GM21360 (cell line): ENCODE measurements at regions not wholly inside any gene's neighbourhood (a gene's known extent, or its start where the extent isn't known, plus 50 kb on each side); places are given as distances from the start of the nearest gene placed in this dataset.
"Not testable (repeated sequence)": the region's sequence is repeated elsewhere in the genome, so short reads cannot be mapped to it uniquely, and the experiment has no call there.

Source experiments
- ATAC-seq: cut with Tn5 transposase; IDR thresholded peaks from one replicate; pipeline ENCODE4 v1.9.1; 2021; ENCODE audit warnings: mild to moderate bottlenecking, moderate library complexity; ENCODE audit not compliant: unreplicated experiment

DNA sequence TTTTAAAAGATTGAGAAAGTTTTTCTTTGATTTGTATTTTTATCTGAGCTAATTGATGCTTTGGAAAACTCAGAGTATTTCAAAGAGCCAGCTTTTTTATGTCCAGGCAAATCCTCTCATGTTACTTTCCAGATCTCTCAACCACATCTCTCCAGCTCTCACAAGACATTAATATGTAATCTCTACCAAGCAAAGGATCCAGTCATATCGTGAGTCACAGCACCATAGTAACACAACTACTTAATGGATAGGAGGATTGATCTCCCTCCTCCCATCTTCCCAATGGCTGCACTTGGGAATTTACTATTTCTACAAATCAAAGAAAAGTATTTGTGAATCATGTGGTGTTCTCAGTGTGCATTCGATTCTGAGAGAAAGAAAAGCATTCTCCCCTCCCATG, 63.3 kb downstream of the POU4F1 start:
- no peak for ATAC-seq

DNA sequence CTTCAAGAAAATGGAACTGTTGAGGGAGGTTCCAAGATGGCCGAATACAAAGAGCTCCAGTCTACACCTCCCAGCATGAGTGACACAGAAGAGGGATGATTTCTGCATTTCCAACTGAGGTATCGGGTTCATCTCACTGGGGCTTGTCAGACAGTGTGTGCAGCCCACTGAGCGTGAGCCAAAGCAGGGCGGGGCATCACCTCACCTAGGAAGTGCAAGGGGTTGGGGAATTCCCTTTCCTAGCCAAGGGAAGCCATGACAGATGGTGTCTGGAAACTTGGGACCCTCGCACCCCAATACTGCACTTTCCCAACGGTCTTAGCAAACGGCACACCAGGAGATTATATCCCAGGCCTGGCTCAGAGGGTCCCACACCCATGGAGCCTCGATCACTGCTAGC, 77.3 kb downstream of the POU4F1 start:
- not testable (repeated sequence) for ATAC-seq

GRCh38 chr13:78524936-78525335, 78.4 kb downstream of the POU4F1 start:
- ATAC-seq = no peak

- no peak for ATAC-seq
These were observed 82.3 kb downstream of the POU4F1 start for GRCh38 chr13:78521091-78521490.

DNA sequence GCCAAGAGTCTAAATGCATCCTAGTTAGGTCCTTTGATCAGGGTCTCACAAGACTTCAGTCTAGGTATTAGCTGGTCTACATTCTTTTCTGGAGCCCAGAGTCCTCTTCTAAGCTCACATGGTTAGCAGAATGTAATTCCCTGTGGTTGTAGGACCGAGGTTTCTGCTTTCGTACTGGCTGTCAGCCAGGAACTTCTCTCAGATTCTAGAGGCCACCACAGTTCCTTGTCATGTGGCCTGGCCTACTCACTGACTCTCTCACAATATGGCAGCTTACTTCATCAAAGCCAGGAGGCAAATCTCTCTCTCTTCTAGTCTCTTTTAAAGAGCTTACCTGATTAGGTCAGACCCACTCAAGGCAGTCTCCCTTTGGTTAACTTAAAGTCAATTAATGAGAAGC, 82.9 kb downstream of the POU4F1 start:
- no peak for ATAC-seq

DNA sequence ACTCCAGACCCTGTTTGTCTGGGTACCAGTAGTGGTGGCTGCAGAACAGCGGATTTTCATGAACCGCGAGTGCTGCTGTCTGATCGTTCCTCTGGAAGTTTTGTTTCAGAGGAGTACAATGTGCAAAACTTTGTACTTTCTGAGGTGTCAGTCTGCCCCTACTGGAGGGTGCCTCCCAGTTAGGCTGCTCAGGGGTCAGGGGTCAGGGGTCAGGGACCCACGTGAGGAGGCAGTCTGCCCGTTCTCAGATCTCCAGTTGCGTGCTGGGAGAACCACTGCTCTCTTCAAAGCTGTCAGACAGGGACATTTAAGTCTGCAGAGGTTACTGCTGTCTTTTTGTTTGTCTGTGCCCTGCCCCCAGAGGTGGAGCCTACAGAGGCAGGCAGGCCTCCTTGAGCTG, 84.9 kb downstream of the POU4F1 start:
- ATAC-seq = not testable (repeated sequence)

GRCh38 chr13:78499802-78500201, 103.5 kb downstream of the POU4F1 start:
- ATAC-seq = no peak

GRCh38 chr13:78497702-78498355, 105.5 kb downstream of the POU4F1 start:
- no peak for ATAC-seq

DNA sequence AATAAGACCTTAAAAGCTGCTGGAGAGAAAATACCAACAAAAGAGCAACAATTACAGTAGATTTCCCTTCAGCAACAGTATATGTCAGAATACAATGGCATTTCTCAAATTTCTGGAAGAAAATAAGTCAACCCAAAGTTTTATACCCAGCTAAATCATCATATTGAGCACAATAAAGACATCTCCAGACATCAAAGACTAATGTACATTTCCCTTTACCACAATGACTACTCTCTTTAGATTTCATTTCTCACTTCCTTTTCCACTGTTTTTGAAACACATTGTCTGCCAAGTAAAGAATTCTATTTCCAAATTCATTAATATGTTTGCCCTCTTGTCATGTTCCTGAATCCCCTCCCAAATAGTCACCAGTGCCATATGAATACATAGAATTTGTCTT, 111.4 kb downstream of the POU4F1 start:
- ATAC-seq = no peak

DNA sequence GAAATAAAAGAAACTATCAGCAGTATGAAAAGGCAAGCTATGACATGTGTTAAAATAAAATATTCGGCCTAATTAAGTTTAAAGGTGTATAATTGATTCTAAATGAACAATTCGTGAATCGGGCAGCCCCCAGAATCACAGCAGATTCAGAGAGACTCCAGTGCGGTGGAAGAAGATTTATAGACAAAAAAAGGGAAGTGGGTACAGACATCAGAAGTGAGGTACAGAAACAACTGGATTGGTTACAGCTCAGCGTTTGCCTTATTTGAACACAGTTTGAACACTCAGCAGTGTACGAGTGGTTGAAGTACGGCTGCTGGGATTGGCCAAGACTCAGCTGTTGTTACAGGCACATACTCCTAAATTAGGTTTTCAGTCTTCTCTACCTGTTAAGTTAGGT, 113.1 kb downstream of the POU4F1 start:
- not testable (repeated sequence) for ATAC-seq

- ATAC-seq = no peak
These were observed 115.6 kb downstream of the POU4F1 start for GRCh38 chr13:78487707-78488106.

DNA sequence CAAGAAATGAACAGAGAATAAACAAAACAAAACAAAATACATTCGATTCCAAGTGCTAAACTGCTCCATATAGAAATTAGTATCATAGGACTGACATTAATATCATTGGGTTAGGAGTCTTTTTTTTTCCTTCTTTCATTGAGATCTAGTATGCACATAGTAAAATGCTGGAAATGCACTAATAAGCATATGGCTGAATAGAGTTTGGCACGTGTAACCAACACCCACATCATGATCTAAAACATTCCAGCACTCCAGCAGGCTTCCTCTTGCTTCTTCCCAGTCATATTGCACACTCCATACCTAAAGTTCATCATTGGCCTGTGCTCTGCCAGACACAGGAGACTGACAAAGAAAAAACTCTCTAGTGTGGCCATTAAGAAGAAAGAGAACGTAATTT, 117.5 kb downstream of the POU4F1 start:
- no peak for ATAC-seq

DNA sequence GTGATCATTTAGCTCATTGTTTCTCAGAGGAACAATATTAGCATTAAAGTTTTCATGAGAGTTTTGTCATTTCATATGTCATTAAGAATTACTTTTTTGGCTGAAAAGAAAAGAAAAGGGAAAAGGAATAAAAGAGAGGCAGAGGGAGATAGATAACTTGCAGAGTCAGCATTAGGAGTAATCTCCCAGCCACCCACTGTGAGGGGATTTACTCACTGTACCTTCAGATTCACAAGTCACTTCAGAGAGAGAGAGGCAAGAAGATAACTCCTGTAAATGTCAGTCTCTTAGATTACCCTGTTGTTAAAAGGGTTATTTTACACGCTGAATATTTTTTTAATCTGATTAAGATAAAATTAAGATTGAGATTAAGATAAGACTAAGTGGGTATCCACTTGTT, 125.2 kb downstream of the POU4F1 start:
- no peak for ATAC-seq

GRCh38 chr13:78476910-78477309, 126.4 kb downstream of the POU4F1 start:
- ATAC-seq = no peak

DNA sequence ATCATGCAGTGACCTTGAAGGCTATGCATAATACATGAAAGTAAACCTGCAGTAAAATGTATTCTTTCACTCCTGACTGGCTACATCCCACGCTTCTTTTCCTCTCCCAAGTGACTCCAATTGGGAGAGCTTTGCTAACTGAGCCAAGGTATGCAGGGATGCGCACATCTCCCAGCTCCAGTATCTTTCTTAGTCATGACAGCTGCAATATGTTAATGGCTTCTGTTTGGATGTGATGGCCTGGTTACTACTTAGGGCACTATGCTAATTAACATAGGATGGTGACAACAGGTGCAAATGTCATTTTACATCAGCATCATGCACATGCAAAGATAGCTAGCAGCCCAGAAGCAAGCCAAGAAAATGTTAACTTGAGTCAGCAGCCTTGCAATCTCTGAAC, 134.7 kb downstream of the POU4F1 start:
- no peak for ATAC-seq

DNA sequence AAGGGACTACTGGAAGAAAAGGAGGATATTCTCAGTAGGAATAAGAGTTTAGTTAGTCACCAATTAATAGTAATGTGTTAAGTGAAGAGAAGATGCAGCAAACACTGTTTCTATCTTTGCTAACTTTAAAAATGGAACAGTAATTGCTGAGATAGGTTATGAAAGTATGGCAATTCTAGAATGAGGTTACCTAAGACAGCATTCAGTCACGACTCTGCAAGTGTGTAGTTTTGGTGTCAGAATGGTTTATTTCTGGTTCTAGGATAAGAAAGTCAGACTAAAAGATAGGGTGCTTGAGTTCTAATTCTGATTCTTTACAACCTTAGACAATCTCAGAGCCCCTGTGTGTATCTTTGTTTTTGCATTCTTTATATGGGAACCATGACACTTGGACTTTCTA, 138.1 kb downstream of the POU4F1 start:
- ATAC-seq = no peak

GRCh38 chr13:78460176-78460575, 143.2 kb downstream of the POU4F1 start:
- ATAC-seq = no peak

DNA sequence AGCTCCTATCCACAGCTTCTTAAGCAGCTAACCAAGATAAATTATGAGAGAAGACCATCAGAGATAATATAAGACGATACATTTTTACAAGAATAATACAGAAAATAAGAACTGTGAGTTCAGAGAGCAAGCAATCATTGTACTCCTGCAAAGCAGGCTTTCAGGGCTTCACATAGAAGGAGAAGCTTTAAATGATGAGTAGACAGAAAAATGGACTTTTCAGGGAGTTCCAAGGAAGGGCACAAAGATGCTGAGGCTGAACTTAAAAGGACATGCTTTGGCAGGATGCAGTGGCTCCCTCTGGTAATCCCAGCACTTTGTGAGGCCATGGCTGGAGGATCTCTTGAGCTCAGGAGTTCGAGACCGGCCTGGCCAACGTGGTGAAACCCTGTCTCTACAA, 159.5 kb downstream of the POU4F1 start:
- ATAC-seq = no peak

DNA sequence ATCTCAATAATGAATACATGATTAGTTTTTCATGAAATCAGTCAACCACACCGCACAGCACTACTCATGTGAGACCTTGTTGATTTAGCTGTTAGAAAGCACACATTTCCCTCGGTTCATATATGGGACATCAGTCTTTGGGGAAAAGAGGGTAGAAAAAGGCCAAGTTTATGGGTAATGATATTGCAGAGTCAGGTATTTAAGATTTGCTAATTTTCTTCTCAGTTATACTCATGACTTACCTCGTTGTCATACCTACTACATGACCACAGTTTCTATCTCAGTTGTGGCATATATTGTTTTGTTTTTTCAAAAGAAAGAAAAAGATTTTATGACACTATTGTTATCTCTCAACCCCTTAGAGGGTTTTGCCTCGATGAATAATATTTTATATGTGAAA, 165.6 kb downstream of the POU4F1 start:
- no peak for ATAC-seq

DNA sequence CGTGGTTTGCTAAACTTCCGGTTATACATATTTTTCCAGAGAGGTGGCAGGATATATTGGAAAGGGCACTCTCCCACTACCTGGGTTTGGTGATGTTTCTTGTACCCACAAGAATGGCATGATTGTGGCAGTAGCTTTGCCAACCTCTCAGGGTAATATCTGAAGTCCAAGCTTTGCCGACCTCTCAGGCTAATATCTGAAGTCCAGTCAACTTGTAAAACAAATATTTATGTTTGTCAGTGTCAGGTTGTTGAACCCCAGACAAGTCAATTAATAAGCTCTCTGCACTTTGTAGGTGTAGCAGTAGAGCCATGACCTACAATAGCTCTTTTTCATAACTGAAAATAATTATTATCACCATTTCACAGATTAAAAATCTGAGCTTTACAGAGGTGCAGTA, 167.0 kb downstream of the POU4F1 start:
- no peak for ATAC-seq

- no peak for ATAC-seq
These were observed 172.0 kb downstream of the POU4F1 start for GRCh38 chr13:78431328-78431727.

GRCh38 chr13:78430811-78431210, 172.5 kb downstream of the POU4F1 start:
- no peak for ATAC-seq

- no peak for ATAC-seq
These were observed 173.1 kb downstream of the POU4F1 start for GRCh38 chr13:78430166-78430791.
